HG03342 (cell line): ENCODE measurements at regions not wholly inside any gene's neighbourhood (a gene's known extent, or its start where the extent isn't known, plus 50 kb on each side); places are given as distances from the start of the nearest gene placed in this dataset.
A peak's percentile ranks its signal among the peaks of the same experiment; 100 is the strongest.
"Not testable (repeated sequence)": the region's sequence is repeated elsewhere in the genome, so short reads cannot be mapped to it uniquely, and the experiment has no call there.

Experiments
- ATAC-seq: cut with Tn5 transposase; IDR thresholded peaks from one replicate; pipeline ENCODE4 v1.9.1; 2021; ENCODE audit warnings: mild to moderate bottlenecking, moderate library complexity; ENCODE audit not compliant: unreplicated experiment

DNA sequence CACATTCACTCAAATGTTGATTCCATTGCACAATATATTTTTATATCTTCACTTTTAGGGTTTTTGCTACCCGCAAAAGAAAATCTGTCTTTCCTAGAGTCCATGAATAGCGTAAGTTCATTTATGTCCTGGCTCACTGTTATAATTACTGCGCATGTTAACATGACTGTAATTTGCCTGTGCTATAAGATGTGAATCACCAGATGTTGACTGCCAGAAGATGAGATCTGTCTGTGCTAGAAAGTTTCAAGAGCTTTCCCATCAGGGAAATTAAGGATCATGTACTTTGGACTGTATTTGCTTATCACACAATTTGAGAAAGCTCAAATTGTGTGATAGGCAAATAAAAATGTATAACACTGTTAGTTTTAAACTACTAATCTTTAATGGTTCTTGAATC is 322.5 kb downstream of the CHL1 start:
- ATAC-seq: no peak

DNA sequence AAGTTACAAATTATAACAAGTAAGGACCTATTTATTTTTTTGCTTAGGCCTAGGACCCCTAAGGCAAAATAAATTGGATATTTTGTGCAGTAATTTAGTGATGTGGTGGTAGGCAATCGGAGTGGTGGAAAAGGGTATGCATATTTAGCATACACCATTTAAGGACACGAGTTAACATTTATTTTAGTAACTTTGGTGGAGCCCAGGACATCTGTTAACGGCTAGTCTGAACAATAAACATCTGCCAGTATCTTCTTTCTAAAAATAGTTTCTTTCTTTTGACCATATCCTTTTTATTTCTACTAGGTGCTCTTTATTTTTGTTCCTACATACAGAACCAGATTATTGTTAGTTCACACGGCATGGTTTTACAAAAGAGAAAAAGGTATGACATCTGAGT is 326.3 kb downstream of the CHL1 start:
- ATAC-seq: no peak

DNA sequence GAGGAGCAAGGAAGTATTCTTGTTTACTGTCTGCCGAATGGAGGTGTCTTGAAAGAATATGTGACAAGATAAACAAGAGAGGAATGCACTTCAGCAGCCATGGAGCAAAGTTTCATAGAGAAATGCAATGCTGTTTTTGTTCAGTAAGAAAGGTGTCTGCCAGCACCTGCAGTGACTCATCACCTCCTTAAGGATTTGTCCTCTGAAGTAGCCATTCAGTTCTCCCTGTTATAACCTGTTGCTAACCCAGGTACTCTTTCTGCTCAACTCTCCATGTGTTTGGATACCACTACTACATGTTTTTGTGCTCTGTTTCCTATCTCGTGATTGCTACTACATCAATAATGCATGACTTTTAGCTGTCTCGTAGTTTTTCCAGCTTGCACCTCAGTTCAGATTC is 328.9 kb downstream of the CHL1 start:
- no peak for ATAC-seq

DNA sequence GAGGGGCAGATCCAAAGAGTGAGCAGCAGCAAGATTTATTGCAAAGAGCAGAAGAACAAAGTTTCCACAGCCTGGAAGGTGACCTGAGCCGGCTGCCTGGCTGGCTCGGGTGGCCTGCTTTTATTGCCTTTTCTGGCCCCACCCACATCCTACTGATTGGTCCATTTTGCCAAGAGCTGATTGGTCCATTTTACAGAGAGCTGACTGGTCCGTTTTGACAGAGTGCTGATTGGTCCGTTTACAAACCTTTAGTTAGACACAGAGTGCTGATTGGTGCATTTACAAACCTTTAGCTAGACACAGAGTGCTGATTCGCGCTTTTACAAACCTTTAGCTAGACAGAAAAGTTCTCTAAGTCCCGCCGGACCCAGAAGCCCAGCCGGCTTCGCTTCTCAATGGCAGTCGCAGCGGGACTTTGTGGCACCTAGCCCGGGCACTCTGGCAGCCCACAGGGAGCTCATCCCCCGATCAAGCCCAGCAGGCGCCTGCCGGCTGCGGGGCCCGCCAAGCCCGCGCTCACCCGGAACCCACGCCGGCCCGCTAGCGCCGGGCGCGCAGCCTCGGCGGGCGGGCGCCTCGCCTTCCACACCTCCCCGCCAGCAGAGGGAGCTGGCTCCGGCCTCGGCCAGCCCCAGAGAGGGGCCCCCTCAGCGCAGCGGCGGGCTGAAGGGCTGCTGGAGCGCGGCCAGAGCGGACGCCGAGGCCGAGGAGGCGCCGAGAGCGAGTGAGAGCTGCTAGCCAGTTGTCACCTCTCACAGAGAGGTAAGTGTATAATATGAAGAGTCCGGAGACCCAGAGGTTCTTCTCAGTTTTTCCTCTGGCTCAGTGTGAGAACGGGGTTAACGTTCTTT is 339.2 kb downstream of the CHL1 start:
- ATAC-seq: no peak

GRCh38 chr3:536417-536813 is 339.9 kb downstream of the CHL1 start:
- no peak for ATAC-seq

DNA sequence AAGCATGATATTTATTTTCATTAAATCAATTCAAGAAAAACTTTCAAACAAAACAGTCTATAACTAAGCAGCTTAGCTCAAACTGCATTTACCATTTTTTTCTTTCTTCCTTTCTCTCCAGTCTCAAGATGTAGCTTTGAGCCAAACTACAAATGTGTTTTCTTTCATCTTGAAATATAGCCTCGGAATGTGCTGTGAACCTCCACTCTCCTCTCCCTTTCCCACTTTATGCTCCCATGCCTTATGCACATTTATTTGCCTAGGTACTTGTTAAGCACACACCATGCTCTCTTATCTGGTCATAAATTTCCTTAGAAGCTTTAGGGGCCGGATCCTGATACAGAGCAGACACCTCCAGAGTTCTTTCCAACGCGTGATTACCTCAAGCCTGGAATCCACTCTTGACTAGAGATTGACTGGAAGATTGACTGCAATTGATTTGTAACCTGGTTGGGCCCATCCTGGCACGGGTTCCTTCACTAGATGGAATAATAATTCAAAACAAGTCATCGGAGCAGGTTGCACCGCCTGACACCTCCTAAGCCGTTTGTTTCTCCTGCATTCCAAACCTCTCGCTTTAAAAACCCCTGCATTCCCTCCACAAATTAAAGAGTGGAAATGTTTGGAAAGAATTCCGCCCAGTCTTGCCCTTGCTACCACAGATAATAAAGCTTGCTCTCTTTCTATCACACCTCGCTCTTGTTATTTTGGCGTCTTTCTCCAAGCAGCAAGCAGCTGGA is 344.7 kb downstream of the CHL1 start:
- ATAC-seq: no peak

GRCh38 chr3:542021-542420 is 345.5 kb downstream of the CHL1 start:
- ATAC-seq: no peak

DNA sequence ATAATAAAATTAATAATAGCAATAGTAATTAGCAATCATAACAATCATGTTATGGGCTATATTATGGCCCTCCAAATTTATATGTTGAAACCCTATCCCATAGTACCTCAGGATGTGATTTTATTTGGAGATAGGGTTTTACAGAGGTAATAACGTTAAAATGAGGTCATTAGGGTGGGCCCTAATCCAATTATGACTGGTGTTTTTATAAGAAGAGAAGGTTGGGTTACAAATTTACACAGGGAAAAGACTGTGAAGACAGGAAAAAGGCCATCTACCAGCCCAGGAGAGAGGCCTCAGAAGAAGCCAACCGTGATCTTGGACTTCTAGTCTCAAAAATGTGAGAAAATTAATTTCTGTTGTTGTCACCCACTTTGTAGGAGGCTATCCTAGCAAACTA is 353.1 kb downstream of the CHL1 start:
- no peak for ATAC-seq

GRCh38 chr3:550471-550870 is 353.9 kb downstream of the CHL1 start:
- ATAC-seq: no peak

GRCh38 chr3:557972-558371 is 361.4 kb downstream of the CHL1 start:
- peak; percentile 96 for ATAC-seq

- no peak for ATAC-seq
These were observed 371.1 kb downstream of the CHL1 start for GRCh38 chr3:567488-568185.

- ATAC-seq: not testable (repeated sequence)
These were observed 383.0 kb downstream of the CHL1 start for GRCh38 chr3:579529-579928.

DNA sequence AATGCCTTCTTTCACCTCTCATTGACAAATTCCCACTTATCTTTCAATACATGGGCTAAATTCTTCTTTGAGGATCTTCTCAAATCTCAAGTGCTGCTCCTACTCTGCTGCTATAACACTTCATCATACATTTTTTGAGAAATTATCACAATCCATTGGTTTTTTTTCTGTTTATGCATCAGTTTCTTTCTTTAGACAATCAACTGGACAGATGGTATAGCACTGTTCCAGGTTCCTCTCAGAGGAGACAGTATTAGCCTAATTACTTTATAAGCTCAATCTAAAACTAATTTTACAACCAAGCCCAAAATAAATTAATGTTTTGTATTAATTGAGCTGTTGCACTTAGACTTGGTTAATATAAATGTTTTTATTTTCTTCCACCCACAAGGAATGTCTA is 392.5 kb downstream of the CHL1 start:
- ATAC-seq: not testable (repeated sequence)

DNA sequence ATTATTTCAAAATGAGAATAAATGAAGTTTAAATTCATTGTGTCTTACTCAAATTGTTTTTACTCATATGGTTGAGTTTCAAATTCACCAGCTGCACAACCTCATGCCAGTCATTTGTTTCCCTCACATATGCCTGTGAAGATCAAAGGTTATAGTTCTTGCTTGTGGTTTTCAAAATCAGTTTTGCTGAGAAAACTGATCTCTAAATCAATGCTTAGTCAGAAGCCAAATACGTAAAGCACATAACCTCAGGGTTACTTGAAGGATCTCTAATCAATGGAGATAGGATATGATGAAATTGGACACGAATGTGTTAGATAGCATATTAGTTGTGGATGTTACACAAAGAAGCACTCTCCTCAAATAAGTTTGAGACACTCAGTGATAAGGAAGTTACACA is 400.7 kb downstream of the CHL1 start:
- ATAC-seq: not testable (repeated sequence)

GRCh38 chr3:597746-598145 is 401.2 kb downstream of the CHL1 start:
- ATAC-seq: not testable (repeated sequence)

- not testable (repeated sequence) for ATAC-seq
These were observed 410.9 kb downstream of the CHL1 start for GRCh38 chr3:607480-607879.

DNA sequence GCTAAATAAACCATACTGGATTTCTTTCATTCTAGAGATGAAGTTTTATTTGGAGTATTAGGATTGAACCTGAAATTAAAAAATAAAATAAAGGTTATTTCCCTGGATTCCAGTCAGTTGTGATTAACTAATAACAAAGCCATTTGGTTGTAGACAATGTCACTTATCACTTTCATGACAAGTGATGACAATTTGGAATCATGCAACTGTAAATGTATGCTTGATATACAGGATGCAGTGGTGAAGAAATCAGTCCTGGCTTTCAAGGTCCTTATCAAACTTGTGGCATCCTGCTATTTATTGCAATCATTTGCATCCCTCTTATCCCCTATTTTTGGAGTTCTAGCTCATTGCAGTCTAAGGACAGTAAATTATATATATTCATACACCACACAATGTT is 425.2 kb downstream of the CHL1 start:
- no peak for ATAC-seq

GRCh38 chr3:622314-622713 is 425.8 kb downstream of the CHL1 start:
- no peak for ATAC-seq

DNA sequence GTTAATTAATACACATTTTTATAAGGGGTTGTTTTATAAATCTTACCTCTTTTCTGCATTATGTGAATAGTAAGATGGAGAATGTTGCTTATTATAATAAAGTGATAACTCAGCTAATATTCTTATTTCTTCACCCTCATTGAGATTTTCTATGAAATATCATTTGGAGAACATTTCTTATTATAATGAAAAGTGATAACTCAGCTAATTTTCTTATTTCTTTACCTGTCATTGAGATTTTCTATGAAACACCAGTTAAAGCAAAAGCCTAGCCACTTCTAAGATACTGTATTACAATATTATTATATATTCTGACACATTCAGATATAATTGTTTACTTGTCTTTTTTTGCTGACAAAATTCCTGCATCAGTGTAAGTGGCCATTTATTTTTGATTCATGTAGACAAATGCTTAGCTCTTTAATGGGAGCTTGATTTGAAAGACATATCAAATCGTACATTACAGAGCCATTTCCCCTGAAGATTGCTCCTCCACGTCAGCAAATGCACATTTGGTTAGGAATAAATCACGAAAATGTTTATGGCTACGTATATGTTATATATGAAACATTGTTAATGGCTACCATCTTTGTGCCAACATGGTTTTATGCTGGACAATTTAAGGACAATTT is 427.5 kb downstream of the CHL1 start:
- no peak for ATAC-seq

DNA sequence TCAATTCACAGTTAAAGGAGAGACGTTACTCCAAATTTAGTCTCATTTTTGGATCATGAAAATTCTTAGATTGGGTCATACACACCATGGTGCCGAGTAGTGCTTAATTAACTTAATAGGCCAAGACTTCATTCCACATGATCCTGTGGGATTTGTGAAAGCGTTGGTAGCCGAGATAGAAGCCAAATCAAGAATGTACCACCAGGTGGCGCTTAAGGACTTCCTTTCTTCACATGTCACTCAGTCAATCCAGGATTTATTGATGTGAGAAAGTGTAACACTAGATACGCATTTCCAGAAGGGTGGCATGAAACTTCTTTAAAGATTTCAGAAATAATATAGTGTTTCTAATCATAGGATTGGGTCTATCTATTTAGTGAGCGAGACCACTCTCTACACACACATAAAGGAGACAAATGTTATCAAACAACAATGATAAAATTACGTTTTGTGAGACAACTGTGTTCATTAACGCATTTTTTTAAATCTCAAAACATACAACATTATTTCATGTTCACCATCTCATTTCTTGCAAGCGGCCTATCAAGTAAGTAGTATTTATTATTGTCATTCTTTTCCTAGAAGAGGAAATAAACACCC is 436.1 kb downstream of the CHL1 start:
- ATAC-seq: peak; percentile 79

DNA sequence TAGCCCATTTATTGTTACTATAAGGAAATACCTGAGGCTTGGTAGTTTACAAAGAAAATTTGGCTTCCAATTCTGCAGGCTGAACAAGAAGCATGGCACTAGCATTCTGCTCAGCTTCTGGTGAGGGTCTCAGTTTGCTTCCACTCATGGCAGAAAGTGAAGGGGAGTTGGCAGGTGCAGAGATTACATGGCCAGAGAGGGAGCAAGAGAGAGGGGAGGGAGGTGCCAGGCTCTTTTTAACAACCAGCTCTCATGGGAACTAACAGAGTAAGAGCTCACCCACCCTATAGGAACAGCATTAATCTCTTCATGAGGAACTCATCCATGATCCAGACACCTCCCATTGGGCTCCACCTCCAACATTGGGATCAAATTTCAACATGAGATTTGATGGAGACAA is 437.9 kb downstream of the CHL1 start:
- ATAC-seq: no peak
